ENCODE measurements at regions not wholly inside any gene's neighbourhood (a gene's known extent, or its start where the extent isn't known, plus 50 kb on each side); places are given as distances from the start of the nearest gene placed in this dataset.

DNA sequence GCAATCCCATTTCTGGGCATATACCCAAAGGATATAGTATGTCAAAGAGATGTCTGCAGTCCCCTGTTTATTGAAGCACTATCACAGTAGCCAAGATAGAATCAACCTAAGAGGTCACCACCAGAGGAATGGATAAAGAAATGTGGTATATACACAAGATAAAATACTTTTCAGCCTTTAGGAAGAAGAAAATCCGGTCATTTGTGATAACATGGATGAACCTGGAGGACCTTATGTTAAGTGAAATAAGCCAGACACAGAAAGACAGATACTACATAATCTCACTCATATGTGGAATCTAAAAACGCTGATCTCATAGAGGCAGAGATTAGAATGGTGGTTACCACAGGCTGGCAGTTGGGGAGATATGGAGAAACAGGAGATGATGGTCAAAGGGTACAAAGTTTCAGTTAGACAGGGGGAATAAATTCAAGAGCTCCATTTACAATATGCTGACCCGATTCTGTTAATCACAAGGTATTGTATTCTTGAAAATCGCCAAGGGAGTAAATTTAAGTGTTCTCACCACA is 195.8 kb downstream of the MTHFS start:
- no peak for DNase-seq (ENCODE audit: low read depth)
- H3K4me3 ChIP-seq (ENCODE audit: control insufficient read depth, low read depth, low read length): no peak overlapping the region
- TF ChIP-seq, protein P1, sequence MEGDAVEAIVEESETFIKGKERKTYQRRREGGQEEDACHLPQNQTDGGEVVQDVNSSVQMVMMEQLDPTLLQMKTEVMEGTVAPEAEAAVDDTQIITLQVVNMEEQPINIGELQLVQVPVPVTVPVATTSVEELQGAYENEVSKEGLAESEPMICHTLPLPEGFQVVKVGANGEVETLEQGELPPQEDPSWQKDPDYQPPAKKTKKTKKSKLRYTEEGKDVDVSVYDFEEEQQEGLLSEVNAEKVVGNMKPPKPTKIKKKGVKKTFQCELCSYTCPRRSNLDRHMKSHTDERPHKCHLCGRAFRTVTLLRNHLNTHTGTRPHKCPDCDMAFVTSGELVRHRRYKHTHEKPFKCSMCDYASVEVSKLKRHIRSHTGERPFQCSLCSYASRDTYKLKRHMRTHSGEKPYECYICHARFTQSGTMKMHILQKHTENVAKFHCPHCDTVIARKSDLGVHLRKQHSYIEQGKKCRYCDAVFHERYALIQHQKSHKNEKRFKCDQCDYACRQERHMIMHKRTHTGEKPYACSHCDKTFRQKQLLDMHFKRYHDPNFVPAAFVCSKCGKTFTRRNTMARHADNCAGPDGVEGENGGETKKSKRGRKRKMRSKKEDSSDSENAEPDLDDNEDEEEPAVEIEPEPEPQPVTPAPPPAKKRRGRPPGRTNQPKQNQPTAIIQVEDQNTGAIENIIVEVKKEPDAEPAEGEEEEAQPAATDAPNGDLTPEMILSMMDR (IDR thresholded peaks at IDR 0.05; ENCODE audit: control insufficient read depth, insufficient read depth, low read depth, low read length, missing control alignments): no peak

DNA sequence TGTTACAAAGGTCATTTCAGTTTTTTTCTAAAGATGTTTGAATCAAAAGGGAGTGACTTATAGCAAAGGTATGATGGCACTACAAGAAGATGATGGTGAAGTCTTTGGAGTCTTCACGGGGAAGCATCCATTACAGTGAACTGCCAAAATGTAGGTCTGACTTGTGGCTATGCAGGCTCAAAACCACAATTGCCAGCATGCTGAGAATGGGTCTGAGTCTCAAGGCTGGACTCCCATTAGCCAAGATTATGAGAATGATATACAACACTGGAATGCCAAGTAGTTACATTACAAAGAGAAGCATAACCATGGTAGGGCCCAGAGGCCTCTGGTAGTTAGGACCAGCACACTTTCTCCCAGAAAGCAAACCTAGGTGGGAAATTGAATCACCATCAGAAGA is 194.2 kb downstream of the MTHFS start:
- TF ChIP-seq, protein P1 (IDR thresholded peaks at IDR 0.05; ENCODE audit: control insufficient read depth, insufficient read depth, low read depth, low read length, missing control alignments): no peak
- DNase-seq (ENCODE audit: low read depth): no peak
- H3K4me3 ChIP-seq (ENCODE audit: control insufficient read depth, low read depth, low read length): no peak overlapping the region

DNA sequence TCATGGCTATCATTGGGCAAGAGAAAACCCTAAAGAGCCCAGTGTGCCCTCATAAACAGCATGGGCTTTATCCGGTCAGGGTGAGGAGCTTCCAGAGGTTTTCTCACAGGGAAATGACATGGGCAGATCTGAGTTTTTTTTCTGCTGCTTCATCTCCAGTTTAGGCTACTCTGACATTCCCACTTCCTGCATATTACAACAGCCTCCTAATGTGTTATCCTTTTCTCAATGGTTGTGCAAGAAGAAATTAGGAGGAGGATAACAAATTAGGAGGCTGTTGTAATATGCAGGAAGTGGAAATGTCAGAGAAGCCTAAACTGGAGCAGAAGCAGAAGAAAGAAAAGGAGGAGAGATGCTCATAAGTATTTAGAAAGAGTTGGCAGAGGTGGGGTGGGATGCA is 175.6 kb downstream of the MTHFS start:
- DNase-seq (ENCODE audit: low read depth): no peak
- H3K4me3 ChIP-seq (ENCODE audit: control insufficient read depth, low read depth, low read length): no peak overlapping the region
- TF ChIP-seq, protein P1 (IDR thresholded peaks at IDR 0.05; ENCODE audit: control insufficient read depth, insufficient read depth, low read depth, low read length, missing control alignments): no peak

DNA sequence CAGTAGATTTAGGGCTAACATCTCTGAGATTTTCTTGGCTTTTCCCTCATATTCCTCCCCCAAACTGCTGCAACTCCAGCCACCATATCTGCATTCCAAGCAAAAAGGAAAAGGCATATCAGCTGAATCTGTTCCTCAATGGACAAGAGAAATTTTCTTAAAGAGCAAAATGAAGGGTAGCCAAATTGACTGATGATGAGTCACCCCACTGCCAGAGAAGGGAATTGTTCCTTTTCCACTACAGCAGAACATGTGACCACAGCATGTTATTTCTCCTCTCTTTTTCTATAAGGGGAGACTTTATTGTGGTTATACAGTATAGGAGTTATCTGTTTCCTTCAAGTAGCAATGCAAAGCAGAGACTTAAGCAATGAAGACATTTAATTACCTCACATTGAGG is 172.5 kb downstream of the MTHFS start:
- DNase-seq (ENCODE audit: low read depth): no peak
- TF ChIP-seq, protein P1 (IDR thresholded peaks at IDR 0.05; ENCODE audit: control insufficient read depth, insufficient read depth, low read depth, low read length, missing control alignments): no peak

DNA sequence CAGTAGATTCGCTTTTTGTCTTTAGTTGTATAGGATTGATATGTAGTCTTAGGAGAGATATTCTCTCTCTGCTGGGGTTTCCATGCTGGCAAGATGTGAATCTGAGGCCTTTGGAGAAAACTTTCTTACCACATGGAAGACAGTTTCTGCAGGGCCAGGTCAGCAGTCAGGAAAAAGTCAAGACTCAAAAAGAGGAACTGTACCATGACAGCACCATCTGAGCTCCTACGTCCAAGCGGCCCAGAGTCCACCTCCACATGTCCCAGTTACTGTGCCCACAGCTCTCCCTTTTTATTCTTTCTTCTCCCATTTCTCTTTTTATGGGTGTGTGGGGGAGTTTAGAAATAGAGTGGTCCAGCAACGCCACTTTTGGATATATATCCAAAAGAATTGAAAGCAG is 172.0 kb downstream of the MTHFS start:
- H3K4me3 ChIP-seq (ENCODE audit: control insufficient read depth, low read depth, low read length): no peak overlapping the region
- TF ChIP-seq, protein P1 (IDR thresholded peaks at IDR 0.05; ENCODE audit: control insufficient read depth, insufficient read depth, low read depth, low read length, missing control alignments): no peak
- DNase-seq (ENCODE audit: low read depth): no peak

More for the DNA sequence above, 172.5 kb downstream of the MTHFS start:
- no peak overlapping the region for H3K4me3 ChIP-seq (ENCODE audit: control insufficient read depth, low read depth, low read length)

DNA sequence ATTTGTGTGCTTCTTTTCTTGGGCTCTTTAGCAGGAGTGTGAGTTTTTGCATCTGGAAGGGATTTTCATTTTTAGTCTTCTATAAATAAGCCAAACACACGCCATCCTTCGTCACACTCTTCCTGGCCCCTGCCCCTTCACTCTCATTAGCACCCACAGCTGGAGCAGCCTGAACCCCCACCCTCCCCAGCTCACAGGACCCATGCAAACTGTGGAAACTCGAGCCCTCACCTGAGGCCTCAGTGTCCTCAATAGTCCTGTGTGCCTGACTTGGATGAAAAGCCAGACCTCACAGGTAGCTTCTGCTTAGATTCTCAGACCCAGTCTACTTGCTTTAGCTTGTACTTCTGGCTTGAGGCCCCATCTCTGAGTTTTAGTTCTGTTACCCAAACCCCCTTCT is 167.9 kb downstream of the MTHFS start:
- DNase-seq (ENCODE audit: low read depth): no peak
- TF ChIP-seq, protein P1 (IDR thresholded peaks at IDR 0.05; ENCODE audit: control insufficient read depth, insufficient read depth, low read depth, low read length, missing control alignments): no peak
- no peak overlapping the region for H3K4me3 ChIP-seq (ENCODE audit: control insufficient read depth, low read depth, low read length)
